Gastroesophageal sphincter (tissue), 3 donors: ENCODE measurements at regions not wholly inside any gene's neighbourhood (a gene's known extent, or its start where the extent isn't known, plus 50 kb on each side); places are given as distances from the start of the nearest gene placed in this dataset.

ENCODE experiments used
- CTCF ChIP-seq, 4 experiments: fragments of 200-600 bp in 2 of 4; fragments of 450-650 bp in 2 of 4; sonication (generic) in 1 of 4; IDR thresholded peaks; one replicate each; pipeline ENCODE4 v1.5.1; 2017 to 2019; ENCODE audit warnings: antibody characterized with exemption in 4 of 4, mild to moderate bottlenecking in 2 of 4, moderate library complexity in 2 of 4
- POLR2AphosphoS5 ChIP-seq: sonication (generic); formaldehyde crosslinking; IDR thresholded peaks from one replicate; pipeline ENCODE4 v1.6.1; 2017; ENCODE audit warnings: antibody characterized with exemption

- no peak for TF ChIP-seq POLR2AphosphoS5
- no peak for TF ChIP-seq CTCF (IDR thresholded peaks at IDR 0.05)
Measured at GRCh38 chr5:98588215-98588614, 185.2 kb upstream of the RGMB start.
